ENCODE measurements at regions not wholly inside any gene's neighbourhood (a gene's known extent, or its start where the extent isn't known, plus 50 kb on each side); places are given as distances from the start of the nearest gene placed in this dataset.

- FAIRE-seq, result no peak
- DNase-seq (ENCODE audit: extremely low spot score, insufficient read length, low read depth), result no peak
Observed at GRCh38 chr3:76561494-76562236, 478.2 kb upstream of the ROBO2 start.

- FAIRE-seq (no peak), DNase-seq (ENCODE audit: extremely low spot score, insufficient read length, low read depth) (no peak)
Observed at GRCh38 chr3:76565496-76566210, 474.2 kb upstream of the ROBO2 start.

- FAIRE-seq (no peak), DNase-seq (ENCODE audit: extremely low spot score, insufficient read length, low read depth) (no peak)
Observed at GRCh38 chr3:76566211-76566534, 473.7 kb upstream of the ROBO2 start.

DNA sequence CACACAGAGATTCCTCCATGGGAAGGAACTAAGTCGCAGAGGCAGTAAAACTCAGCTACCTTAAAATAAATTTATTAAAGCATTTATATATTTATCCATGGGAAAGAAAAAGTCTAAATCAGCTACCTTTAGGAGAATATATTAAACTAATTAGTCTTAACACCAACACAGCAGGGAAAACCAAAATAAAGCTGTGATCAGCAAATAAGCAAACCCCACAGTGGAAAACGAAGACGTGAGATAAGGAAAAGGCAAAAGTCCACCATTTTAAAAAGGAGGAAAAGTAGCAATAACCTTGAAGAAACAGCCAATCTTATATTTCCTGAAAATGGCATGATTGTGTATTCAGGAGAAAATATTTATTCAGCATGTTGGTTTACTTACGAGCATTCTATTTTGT, 473.0 kb upstream of the ROBO2 start:
- FAIRE-seq, result no peak
- DNase-seq (ENCODE audit: extremely low spot score, insufficient read length, low read depth), result no peak

DNA sequence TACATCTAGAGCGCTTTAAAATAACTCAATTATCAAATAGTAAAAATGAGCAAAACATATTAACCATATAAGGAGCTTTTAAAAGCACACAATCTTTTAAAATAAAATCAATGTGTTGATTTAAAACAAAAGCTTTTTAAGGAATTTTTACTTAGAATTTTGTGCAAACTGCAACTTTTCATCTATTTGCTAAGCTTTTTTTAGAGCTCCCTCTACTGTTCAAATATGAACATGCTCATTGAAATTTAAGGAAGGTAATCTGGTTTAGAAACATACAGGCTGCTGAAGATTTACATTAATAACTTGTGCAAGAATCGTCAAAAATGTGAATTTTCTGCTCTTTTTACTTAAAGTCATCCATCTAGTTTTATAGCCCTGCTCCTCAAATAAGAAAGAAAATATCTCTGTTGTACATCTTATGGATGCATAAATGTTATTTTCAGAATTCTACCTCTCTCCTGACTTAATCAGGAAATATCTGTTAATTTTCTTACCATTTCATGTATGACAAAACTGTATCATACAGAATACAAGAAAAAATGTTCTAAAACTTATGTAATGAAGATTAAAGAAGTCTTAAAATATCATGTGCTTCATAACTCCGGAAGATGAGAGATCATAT, 469.4 kb upstream of the ROBO2 start:
- FAIRE-seq (no peak), DNase-seq (ENCODE audit: extremely low spot score, insufficient read length, low read depth) (no peak)

GRCh38 chr3:76576201-76576600, 463.7 kb upstream of the ROBO2 start:
- DNase-seq (ENCODE audit: extremely low spot score, insufficient read length, low read depth), result no peak
- FAIRE-seq, result no peak

DNA sequence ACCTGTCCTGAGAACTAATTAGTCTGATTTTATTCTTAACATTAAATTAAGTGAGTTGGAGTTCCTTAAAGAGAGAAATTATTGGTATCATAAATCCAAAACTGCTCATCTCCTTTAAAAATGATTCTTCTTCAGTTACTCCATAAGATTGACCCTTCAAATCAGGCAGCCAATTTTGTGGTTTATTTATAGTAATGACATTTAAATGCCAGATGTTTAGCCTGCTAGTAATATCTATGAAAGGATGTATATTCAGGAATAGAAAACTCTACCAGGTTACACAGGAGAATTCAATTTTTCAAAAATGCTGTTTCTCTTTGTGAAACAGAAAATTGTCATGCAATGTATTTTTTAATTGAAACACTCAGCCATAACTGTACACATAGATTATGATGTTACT, 457.8 kb upstream of the ROBO2 start:
- no peak for FAIRE-seq
- DNase-seq (ENCODE audit: extremely low spot score, insufficient read length, low read depth), result no peak

- DNase-seq (ENCODE audit: extremely low spot score, insufficient read length, low read depth) (no peak), FAIRE-seq (no peak)
Observed at GRCh38 chr3:76582632-76583378, 457.1 kb upstream of the ROBO2 start.

DNA sequence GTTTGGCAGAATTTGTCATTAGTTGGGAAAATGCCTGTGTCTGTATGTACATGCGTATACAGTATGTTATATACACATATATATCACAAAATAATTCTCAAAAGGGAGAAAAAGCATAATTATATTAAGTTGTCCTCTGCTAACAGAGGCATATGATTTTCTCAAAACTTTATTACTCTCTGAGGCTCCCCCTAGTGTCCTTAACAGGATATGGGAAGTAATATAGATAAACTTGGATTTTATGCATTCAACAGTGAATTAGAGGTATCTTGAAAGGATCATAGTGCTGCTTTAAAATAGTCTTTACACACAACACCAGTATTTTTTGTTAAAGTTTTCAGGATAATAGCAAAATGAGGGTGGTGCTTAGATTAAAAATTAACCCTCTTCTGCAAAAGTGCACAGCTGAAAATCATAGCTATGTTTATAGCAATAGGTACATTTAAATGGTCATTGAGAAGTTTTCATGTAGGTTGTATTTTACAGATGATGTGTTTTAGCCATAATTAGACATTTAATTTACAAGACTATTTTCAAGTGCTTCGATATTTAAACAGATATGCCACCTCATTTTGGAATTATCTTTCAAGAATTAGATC, 454.0 kb upstream of the ROBO2 start:
- DNase-seq (ENCODE audit: extremely low spot score, insufficient read length, low read depth) (no peak), FAIRE-seq (no peak)

- no peak for FAIRE-seq
- no peak for DNase-seq (ENCODE audit: extremely low spot score, insufficient read length, low read depth)
Observed at GRCh38 chr3:76586471-76586870, 453.4 kb upstream of the ROBO2 start.

- FAIRE-seq (no peak), DNase-seq (ENCODE audit: extremely low spot score, insufficient read length, low read depth) (no peak)
Observed at GRCh38 chr3:76610150-76610549, 429.7 kb upstream of the ROBO2 start.

GRCh38 chr3:76615719-76616118, 424.2 kb upstream of the ROBO2 start:
- no peak for FAIRE-seq
- no peak for DNase-seq (ENCODE audit: extremely low spot score, insufficient read length, low read depth)

DNA sequence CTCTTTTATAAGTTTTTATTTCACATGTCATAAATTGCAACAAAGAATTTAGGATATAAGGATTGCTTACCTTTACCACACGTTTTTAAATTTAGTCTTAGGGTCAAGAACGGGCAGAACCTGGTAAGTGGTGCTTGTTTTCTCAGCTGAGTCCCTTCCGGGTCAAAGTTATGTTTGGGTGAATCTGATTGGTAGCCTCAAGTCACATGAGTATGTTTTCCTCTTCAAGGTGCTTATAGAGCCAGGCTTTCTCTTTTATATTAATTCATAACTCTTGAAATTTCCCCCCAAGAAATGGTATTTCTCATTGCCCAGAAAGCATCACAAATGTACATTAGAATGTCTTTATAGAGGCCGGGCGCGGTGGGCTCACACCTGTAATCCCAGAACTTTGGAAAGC, 415.7 kb upstream of the ROBO2 start:
- DNase-seq (ENCODE audit: extremely low spot score, insufficient read length, low read depth) (no peak), FAIRE-seq (no peak)

DNA sequence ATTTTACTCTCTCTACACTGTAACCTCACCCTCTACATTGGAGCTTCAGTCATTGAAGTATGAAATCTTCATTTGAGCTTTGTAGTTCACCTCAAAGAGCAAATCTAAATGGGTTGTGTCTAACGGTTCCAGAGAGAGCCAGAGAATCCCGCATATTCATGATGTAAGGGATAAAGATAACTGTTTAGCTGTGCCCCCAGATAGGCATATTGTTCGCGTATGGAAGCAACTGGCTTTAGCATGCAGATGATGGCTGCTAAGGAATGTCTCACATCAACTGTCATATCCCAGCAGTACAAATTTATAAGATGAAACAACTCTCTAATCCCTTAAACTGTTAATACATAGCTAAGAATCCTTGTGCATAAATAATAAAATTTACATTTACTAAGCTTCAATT, 412.7 kb upstream of the ROBO2 start:
- FAIRE-seq (no peak), DNase-seq (ENCODE audit: extremely low spot score, insufficient read length, low read depth) (no peak)

DNA sequence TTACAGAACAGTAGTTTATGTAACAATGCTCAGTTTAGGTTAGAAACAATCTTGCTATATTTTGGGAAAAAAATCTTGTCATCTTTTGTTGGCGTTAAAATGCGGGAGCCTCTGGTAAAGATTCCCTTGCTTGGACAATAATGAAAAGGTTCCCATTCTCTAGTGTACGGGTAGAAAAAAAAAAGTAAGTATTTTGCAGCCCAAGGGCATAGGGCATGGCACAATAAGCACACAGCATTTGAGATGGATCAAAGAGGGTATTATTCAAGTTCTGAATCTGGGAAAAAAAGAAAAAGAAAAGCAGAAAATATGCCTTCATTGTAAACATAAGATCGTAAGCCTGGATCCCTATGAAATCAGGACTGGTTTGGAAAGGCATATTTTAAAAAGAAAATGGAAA, 408.6 kb upstream of the ROBO2 start:
- DNase-seq (ENCODE audit: extremely low spot score, insufficient read length, low read depth) (no peak), FAIRE-seq (no peak)

- DNase-seq (ENCODE audit: extremely low spot score, insufficient read length, low read depth) (no peak), FAIRE-seq (no peak)
Observed at GRCh38 chr3:76638006-76638405, 401.9 kb upstream of the ROBO2 start.

DNA sequence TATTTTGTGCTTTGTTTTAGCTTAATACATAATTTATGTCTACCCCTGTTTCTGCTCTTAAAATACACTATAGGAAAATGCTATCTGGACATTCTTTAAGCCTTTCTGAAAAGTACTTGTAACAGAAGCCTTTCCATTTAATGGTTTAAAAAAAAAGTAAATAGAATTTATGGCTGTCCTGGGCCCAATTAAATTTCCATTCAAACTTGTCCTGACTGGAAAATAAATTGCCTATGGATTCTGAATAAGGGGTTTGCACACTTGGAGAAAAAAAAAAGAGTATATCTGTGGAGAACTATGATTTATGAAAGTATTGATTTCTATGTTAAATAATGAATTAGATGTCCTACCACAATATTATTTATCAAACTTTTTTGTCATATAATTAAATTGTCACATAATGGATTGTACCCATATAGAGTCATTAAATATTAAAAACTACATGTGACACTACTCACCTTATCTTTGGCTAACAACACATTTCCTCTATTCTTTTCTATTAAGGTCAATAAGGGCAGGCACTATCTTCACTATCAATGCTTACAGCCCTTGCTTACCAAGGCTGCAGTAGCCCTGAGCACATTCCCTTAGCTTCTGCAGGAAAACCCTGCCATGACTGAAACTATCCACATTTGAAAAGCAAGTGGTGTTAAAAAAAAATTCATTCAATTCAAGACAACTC, 396.1 kb upstream of the ROBO2 start:
- no peak for DNase-seq (ENCODE audit: extremely low spot score, insufficient read length, low read depth)

DNA sequence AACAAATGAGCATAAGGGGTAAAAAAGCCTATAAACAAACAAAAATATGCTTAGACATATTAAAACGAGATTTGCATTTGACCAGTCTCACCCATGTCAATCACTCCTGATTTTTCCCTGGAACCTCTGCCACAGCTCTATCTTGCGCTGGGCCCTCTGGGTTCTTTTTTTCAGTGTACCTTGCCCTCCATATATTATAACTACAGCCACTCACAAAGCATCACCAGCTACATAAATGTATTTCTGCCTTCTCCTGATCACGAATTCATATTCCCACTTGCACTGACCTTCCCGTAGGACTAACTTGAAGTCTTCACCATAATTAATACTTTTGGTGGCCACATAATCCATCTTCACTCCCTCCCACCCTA, 395.6 kb upstream of the ROBO2 start:
- DNase-seq (ENCODE audit: extremely low spot score, insufficient read length, low read depth) (no peak), FAIRE-seq (no peak)

More for the DNA sequence above, 396.1 kb upstream of the ROBO2 start:
- FAIRE-seq, result no peak

- FAIRE-seq (no peak), DNase-seq (ENCODE audit: extremely low spot score, insufficient read length, low read depth) (no peak)
Observed at GRCh38 chr3:76645724-76646123, 394.2 kb upstream of the ROBO2 start.
